ENCODE measurements at regions not wholly inside any gene's neighbourhood (a gene's known extent, or its start where the extent isn't known, plus 50 kb on each side); places are given as distances from the start of the nearest gene placed in this dataset.

GRCh38 chr12:97835541-97835940, 372.9 kb downstream of the RMST start:
- H3K4me3 Mint-ChIP-seq (ENCODE audit: unreplicated experiment): no peak overlapping the region
- H3K27me3 Mint-ChIP-seq (ENCODE audit: low read depth): peaks cover 3% of the 10 kb centered on the region
- peaks cover 2% of the 10 kb centered on the region for H3K9me3 Mint-ChIP-seq (ENCODE audit: low read depth)
- TF ChIP-seq CTCF (IDR thresholded peaks at IDR 0.05): no peak
- no peak for DNase-seq (ENCODE audit: low spot score)
- no peak overlapping the region for H3K27ac Mint-ChIP-seq (ENCODE audit: unreplicated experiment)
- H3K4me1 Mint-ChIP-seq (ENCODE audit: low read depth): no peaks in the 10 kb centered on the region
- H3K36me3 Mint-ChIP-seq (ENCODE audit: low read depth): no peaks in the 10 kb centered on the region

- no peak for TF ChIP-seq CTCF (IDR thresholded peaks at IDR 0.05)
Observed at GRCh38 chr12:97837401-97837800, 374.8 kb downstream of the RMST start.

GRCh38 chr12:97848051-97848450, 385.4 kb downstream of the RMST start:
- no peaks in the 10 kb centered on the region for H3K36me3 Mint-ChIP-seq (ENCODE audit: low read depth)
- no peak for DNase-seq (ENCODE audit: low spot score)
- H3K27me3 Mint-ChIP-seq (ENCODE audit: low read depth): peaks cover 2% of the 10 kb centered on the region
- H3K9me3 Mint-ChIP-seq (ENCODE audit: low read depth): no peaks in the 10 kb centered on the region
- H3K4me3 Mint-ChIP-seq (ENCODE audit: unreplicated experiment): no peak overlapping the region
- no peak for TF ChIP-seq CTCF (IDR thresholded peaks at IDR 0.05)
- H3K4me1 Mint-ChIP-seq (ENCODE audit: low read depth): no peaks in the 10 kb centered on the region
- no peak overlapping the region for H3K27ac Mint-ChIP-seq (ENCODE audit: unreplicated experiment)

More at GRCh38 chr12:97837401-97837800, 374.8 kb downstream of the RMST start:
- Mint-ChIP-seq H3K4me3 (ENCODE audit: unreplicated experiment) (no peak overlapping the region), H3K4me1 (ENCODE audit: low read depth) (no peaks in the 10 kb centered on the region), H3K36me3 (ENCODE audit: low read depth) (no peaks in the 10 kb centered on the region), H3K27me3 (ENCODE audit: low read depth) (peaks cover 3% of the 10 kb centered on the region), H3K9me3 (ENCODE audit: low read depth) (no peaks in the 10 kb centered on the region), H3K27ac (ENCODE audit: unreplicated experiment) (no peak overlapping the region)
- no peak for DNase-seq (ENCODE audit: low spot score)

GRCh38 chr12:97854477-97854876, 391.9 kb downstream of the RMST start:
- Mint-ChIP-seq H3K4me3 (ENCODE audit: unreplicated experiment) (no peak overlapping the region), H3K36me3 (ENCODE audit: low read depth) (no peaks in the 10 kb centered on the region)

GRCh38 chr12:97862072-97862471, 399.5 kb downstream of the RMST start:
- Mint-ChIP-seq H3K4me3 (ENCODE audit: unreplicated experiment) (no peak overlapping the region), H3K27me3 (ENCODE audit: low read depth) (no peaks in the 10 kb centered on the region), H3K9me3 (ENCODE audit: low read depth) (peaks cover 15% of the 10 kb centered on the region), H3K27ac (ENCODE audit: unreplicated experiment) (no peak overlapping the region), H3K4me1 (ENCODE audit: low read depth) (no peaks in the 10 kb centered on the region), H3K36me3 (ENCODE audit: low read depth) (no peaks in the 10 kb centered on the region)
- DNase-seq (ENCODE audit: low spot score): no peak
- TF ChIP-seq CTCF (IDR thresholded peaks at IDR 0.05): no peak

More at GRCh38 chr12:97854477-97854876, 391.9 kb downstream of the RMST start:
- DNase-seq (ENCODE audit: low spot score): no peak
- Mint-ChIP-seq H3K4me1 (ENCODE audit: low read depth) (no peaks in the 10 kb centered on the region), H3K27ac (ENCODE audit: unreplicated experiment) (no peak overlapping the region), H3K27me3 (ENCODE audit: low read depth) (peaks cover 2% of the 10 kb centered on the region), H3K9me3 (ENCODE audit: low read depth) (no peaks in the 10 kb centered on the region)
- TF ChIP-seq CTCF (IDR thresholded peaks at IDR 0.05): no peak
